Tibial nerve (tissue), 3 donors: ENCODE measurements at regions not wholly inside any gene's neighbourhood (a gene's known extent, or its start where the extent isn't known, plus 50 kb on each side); places are given as distances from the start of the nearest gene placed in this dataset.

Experiments used
- CTCF ChIP-seq, 5 experiments: fragments of 200-600 bp in 3 of 5; fragments of 450-650 bp in 2 of 5; sonication (generic) in 3 of 5; IDR thresholded peaks; one replicate each; pipeline ENCODE4 v1.5.1; 2016 to 2019; ENCODE audit warnings: antibody characterized with exemption in 5 of 5, mild to moderate bottlenecking in 3 of 5, moderate library complexity in 2 of 5
- POLR2A ChIP-seq, 2 donors: fragments of 450-650 bp; IDR thresholded peaks; one replicate each; pipeline ENCODE4 v1.6.1; 2017; ENCODE audit warnings: antibody characterized with exemption in 2 of 2, mild to moderate bottlenecking in 2 of 2, moderate library complexity in 2 of 2

GRCh38 chr2:212898011-212898410 is 253.4 kb downstream of the IKZF2 start:
- no peak for TF ChIP-seq CTCF (IDR thresholded peaks at IDR 0.05)
- TF ChIP-seq POLR2A (IDR thresholded peaks at IDR 0.05) = no peak
